HCEC 1CT (cell line): ENCODE measurements at regions not wholly inside any gene's neighbourhood (a gene's known extent, or its start where the extent isn't known, plus 50 kb on each side); places are given as distances from the start of the nearest gene placed in this dataset.

Experiments
- DNase-seq: peaks from one replicate; pipeline ENCODE4 v3.0.0-alpha.2; 2017

- no peak for DNase-seq
Measured at GRCh38 chr10:8726779-8727084, 672.2 kb downstream of the GATA3 start.

- DNase-seq: no peak
Measured at GRCh38 chr10:8731121-8732095, 676.9 kb downstream of the GATA3 start.

- DNase-seq: no peak
Measured at GRCh38 chr10:8738987-8739386, 684.5 kb downstream of the GATA3 start.

GRCh38 chr10:8752146-8752843 is 697.8 kb downstream of the GATA3 start:
- no peak for DNase-seq

- peak; percentile 69 for DNase-seq
Measured at GRCh38 chr10:8758029-8758428, 703.5 kb downstream of the GATA3 start.

GRCh38 chr10:8766899-8767298 is 712.4 kb downstream of the GATA3 start:
- DNase-seq: no peak

- no peak for DNase-seq
Measured at GRCh38 chr10:8767591-8767990, 713.1 kb downstream of the GATA3 start.

GRCh38 chr10:8768341-8768740 is 713.9 kb downstream of the GATA3 start:
- DNase-seq: no peak

- no peak for DNase-seq
Measured at GRCh38 chr10:8768852-8769251, 714.4 kb downstream of the GATA3 start.

GRCh38 chr10:8776926-8777622 is 722.6 kb downstream of the GATA3 start:
- DNase-seq: no peak

GRCh38 chr10:8778713-8779112 is 724.2 kb downstream of the GATA3 start:
- no peak for DNase-seq

- DNase-seq: no peak
Measured at GRCh38 chr10:8787649-8788048, 733.2 kb downstream of the GATA3 start.

GRCh38 chr10:8790390-8790789 is 735.9 kb downstream of the GATA3 start:
- DNase-seq: no peak

- DNase-seq: no peak
Measured at GRCh38 chr10:8794860-8795259, 740.4 kb downstream of the GATA3 start.

- no peak for DNase-seq
Measured at GRCh38 chr10:8800426-8800825, 745.9 kb downstream of the GATA3 start.

- no peak for DNase-seq
Measured at GRCh38 chr10:8803992-8804391, 749.5 kb downstream of the GATA3 start.

- no peak for DNase-seq
Measured at GRCh38 chr10:8810677-8811076, 756.2 kb downstream of the GATA3 start.

GRCh38 chr10:8811201-8811600 is 756.7 kb downstream of the GATA3 start:
- DNase-seq: peak; percentile 47

GRCh38 chr10:8815969-8816368 is 761.5 kb downstream of the GATA3 start:
- DNase-seq: no peak

GRCh38 chr10:8817299-8817698 is 762.8 kb downstream of the GATA3 start:
- DNase-seq: no peak

- DNase-seq: no peak
Measured at GRCh38 chr10:8825611-8826010, 771.1 kb downstream of the GATA3 start.

GRCh38 chr10:8829592-8829991 is 775.1 kb downstream of the GATA3 start:
- peak; percentile 42 for DNase-seq

GRCh38 chr10:8830048-8830447 is 775.6 kb downstream of the GATA3 start:
- no peak for DNase-seq

GRCh38 chr10:8830876-8831275 is 776.4 kb downstream of the GATA3 start:
- DNase-seq: no peak
